Glutamatergic neuron (in vitro differentiated cells): ENCODE measurements at regions not wholly inside any gene's neighbourhood (a gene's known extent, or its start where the extent isn't known, plus 50 kb on each side); places are given as distances from the start of the nearest gene placed in this dataset.

ENCODE experiments used
- DNase-seq: peaks from one replicate; pipeline ENCODE4 v3.0.0; 2022
- H3K27ac Mint-ChIP-seq: one replicate; pipeline ENCODE4 v1.8.0; 2020; ENCODE audit warnings: mild to moderate bottlenecking, mixed read lengths, inconsistent platforms; ENCODE audit not compliant: unreplicated experiment
- H3K27me3 Mint-ChIP-seq: one replicate; pipeline ENCODE4 v1.8.0; 2020; ENCODE audit warnings: mild to moderate bottlenecking, moderate library complexity, mixed read lengths, inconsistent platforms; ENCODE audit not compliant: unreplicated experiment
- H3K36me3 Mint-ChIP-seq: one replicate; pipeline ENCODE4 v1.8.0; 2020; ENCODE audit warnings: mild to moderate bottlenecking, mixed read lengths, inconsistent platforms; ENCODE audit not compliant: unreplicated experiment
- H3K4me1 Mint-ChIP-seq: one replicate; pipeline ENCODE4 v1.8.0; 2020; ENCODE audit warnings: mild to moderate bottlenecking, low read depth, mixed read lengths, inconsistent platforms; ENCODE audit not compliant: unreplicated experiment
- H3K4me3 Mint-ChIP-seq: one replicate; pipeline ENCODE4 v1.8.0; 2020; ENCODE audit warnings: mild to moderate bottlenecking, mixed read lengths, inconsistent platforms; ENCODE audit not compliant: unreplicated experiment
- H3K9me3 Mint-ChIP-seq: one replicate; pipeline ENCODE4 v1.8.0; 2020; ENCODE audit warnings: mild to moderate bottlenecking, moderate library complexity, mixed read lengths, inconsistent platforms; ENCODE audit not compliant: unreplicated experiment
- TF ChIP-seq, protein P1 (sequence below): fragments of 200-600 bp; sonication (generic); IDR thresholded peaks from one replicate; pipeline ENCODE4 v1.5.0; 2021; ENCODE audit not compliant: partially characterized antibody, unreplicated experiment

DNA sequence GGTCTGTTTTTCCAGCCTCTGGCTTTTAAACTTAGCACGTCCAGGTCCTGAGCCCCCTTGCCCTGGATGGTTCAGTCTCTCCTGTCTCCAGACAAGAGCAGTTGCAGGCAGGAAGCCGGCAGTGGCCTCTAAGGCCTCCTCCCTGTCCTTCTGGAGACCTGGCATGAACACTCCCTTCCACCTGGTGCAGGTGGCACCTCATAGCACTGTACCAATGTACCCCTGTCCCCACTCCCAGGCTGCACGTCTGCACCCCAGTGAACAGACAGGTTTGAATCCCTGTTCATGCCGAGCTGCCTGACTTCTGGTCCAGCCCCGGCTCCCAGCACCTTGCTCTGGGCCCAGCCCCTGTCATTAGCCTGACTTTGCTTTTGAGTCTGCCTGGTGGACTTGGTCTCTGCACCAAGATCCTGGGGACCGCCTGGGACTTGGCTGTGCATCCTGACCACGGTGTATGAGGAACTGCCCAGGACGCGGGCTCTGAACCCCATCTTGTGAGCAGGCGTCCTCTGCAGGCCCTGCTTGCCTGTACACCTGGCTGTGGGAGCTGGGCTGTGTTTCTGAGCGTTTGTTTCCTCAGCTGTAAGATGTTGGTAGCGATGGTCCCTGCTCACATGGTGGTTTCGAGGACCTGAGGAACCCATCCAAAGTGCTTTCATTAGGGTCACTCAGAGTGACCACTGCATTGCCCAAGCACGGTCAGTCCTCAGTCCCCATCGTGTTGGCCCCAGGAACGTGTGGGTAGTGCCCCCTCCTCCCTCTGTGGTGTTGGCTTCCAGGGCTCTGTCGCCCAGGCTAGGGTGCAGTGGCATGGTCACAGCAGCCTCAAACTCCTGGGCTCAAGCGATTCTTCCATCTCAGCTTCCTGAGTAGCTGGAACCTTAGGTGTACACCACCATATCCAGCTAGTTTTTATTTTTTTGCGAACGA is 75.0 kb upstream of the SHANK2 start:
- DNase-seq = no peak
- no peaks in the 10 kb centered on the region for H3K27me3 Mint-ChIP-seq
- TF ChIP-seq, protein P1, sequence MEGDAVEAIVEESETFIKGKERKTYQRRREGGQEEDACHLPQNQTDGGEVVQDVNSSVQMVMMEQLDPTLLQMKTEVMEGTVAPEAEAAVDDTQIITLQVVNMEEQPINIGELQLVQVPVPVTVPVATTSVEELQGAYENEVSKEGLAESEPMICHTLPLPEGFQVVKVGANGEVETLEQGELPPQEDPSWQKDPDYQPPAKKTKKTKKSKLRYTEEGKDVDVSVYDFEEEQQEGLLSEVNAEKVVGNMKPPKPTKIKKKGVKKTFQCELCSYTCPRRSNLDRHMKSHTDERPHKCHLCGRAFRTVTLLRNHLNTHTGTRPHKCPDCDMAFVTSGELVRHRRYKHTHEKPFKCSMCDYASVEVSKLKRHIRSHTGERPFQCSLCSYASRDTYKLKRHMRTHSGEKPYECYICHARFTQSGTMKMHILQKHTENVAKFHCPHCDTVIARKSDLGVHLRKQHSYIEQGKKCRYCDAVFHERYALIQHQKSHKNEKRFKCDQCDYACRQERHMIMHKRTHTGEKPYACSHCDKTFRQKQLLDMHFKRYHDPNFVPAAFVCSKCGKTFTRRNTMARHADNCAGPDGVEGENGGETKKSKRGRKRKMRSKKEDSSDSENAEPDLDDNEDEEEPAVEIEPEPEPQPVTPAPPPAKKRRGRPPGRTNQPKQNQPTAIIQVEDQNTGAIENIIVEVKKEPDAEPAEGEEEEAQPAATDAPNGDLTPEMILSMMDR = no peak
- no peaks in the 10 kb centered on the region for H3K4me1 Mint-ChIP-seq
- H3K4me3 Mint-ChIP-seq = no peak overlapping the region
- H3K9me3 Mint-ChIP-seq = peaks cover 4% of the 10 kb centered on the region
- H3K27ac Mint-ChIP-seq = peak overlapping the region; percentile 28
- peaks cover 8% of the 10 kb centered on the region for H3K36me3 Mint-ChIP-seq

DNA sequence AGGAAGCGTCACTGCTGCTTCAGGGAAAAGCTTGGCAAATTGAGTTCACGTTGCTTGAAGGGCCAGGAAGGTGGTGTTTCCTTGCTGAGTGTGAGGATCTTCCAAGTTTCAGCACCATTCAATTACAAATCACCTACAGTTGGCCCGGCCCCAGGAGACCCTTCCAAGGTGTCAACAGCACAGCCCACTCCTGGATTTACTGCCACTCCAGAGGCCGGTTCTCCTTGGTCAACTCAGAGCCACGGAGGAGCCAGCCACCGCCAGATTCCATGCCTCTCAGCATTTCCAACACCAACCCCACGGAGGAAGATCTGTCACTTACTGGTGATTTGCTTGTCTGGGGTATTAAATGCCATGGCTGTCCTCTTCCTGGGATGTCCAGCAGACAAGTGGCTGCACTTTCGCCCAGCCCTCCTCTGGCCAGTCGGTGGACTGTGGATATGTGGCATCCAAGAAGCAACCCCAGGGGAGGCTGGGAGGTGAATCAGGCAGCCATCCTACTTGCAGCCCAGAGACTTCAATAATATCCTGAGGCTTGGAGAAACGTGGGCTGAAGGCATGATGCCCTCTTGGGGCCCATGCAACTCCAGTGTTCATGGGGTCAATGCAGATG is 74.1 kb upstream of the SHANK2 start:
- peaks cover 6% of the 10 kb centered on the region for H3K9me3 Mint-ChIP-seq
- H3K27me3 Mint-ChIP-seq = peaks cover under 1% of the 10 kb centered on the region
- TF ChIP-seq, protein P1 = no peak
- H3K4me1 Mint-ChIP-seq = no peaks in the 10 kb centered on the region
- H3K4me3 Mint-ChIP-seq = no peak overlapping the region
- DNase-seq = no peak
- peaks cover 8% of the 10 kb centered on the region for H3K36me3 Mint-ChIP-seq
- H3K27ac Mint-ChIP-seq = no peak overlapping the region

DNA sequence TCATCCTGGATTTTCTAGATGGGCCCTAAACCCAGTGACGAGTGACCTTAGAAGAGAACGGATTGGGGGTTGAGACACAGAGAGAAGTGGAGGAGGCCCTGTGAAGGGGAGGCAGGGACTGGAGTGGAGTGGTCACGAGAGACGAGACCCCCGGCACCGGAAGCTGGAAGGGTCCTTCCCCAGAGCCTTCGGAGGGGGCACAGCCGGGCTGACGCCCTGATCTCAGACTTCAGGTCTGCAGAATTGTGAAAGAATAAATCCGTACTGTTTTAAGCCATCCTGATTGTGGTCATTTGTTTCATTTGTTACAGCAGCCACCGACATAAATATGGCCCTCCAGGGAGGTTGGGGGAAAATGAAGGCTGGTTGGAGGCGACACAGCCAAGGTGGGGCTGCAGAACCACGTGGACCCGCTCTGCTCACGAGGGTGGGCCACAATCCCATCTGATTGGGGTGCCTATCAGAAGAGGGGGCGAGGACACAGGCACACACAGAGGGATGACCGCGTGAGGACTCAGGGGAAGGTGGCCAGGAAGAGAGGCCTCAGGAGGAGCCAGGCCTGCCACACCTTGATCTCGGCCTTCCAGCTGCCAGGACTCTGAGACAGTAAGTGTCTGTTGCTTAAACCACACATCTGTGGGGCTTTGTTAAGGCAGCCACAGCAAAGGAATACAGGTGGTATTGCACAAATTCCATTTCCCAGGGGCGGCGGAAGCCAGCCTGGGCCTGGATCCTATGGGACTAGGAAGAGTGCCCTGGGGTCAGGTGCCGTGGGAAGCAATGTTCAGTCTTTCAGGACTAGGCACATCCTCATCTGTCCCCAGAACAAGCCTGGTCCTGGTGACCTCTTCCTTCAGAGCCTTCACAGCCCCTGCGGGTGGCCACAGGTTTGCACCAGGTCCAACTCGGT is 73.3 kb upstream of the SHANK2 start:
- no peak for DNase-seq
- peaks cover 6% of the 10 kb centered on the region for H3K9me3 Mint-ChIP-seq
- H3K27ac Mint-ChIP-seq = no peak overlapping the region
- no peak overlapping the region for H3K4me3 Mint-ChIP-seq
- peaks cover 8% of the 10 kb centered on the region for H3K36me3 Mint-ChIP-seq
- H3K4me1 Mint-ChIP-seq = no peaks in the 10 kb centered on the region
- TF ChIP-seq, protein P1 = no peak
- peaks cover 4% of the 10 kb centered on the region for H3K27me3 Mint-ChIP-seq

DNA sequence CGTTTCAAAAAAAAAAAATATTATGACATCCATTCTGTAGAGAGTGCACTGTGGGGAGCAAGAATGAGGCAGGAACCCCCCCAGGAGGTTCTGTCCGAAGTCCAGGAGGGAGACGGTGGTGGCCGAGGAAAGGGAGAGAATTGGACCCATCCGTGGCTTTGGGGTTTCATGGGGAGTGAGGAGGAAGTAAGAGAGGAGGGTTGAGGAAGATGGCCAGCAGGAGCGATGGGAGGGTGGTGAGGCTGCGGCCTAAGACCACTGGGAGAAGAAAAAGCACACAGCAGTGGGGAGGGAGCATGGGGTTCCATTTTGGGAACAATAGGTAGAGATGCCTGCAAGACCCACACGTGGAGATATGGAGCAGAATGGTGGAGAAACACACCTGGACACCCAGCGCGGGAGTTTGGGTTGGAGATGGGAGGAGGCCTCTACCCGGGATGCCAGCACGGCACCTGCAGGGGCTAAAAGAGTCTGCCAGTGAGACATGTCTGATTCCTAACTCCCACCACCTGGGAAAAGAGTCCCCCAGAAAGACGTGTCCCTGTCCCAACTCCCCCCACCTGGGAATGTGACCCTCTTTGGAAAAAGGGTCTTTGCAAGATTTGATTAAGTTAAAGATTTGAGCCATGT is 72.5 kb upstream of the SHANK2 start:
- Mint-ChIP-seq H3K27ac (no peak overlapping the region), H3K4me3 (no peak overlapping the region), H3K36me3 (peaks cover 8% of the 10 kb centered on the region), H3K9me3 (peaks cover 6% of the 10 kb centered on the region), H3K4me1 (no peaks in the 10 kb centered on the region), H3K27me3 (peaks cover 4% of the 10 kb centered on the region)
- TF ChIP-seq, protein P1 = no peak
- no peak for DNase-seq
